Stomach (tissue), 4 donors: ENCODE measurements at regions not wholly inside any gene's neighbourhood (a gene's known extent, or its start where the extent isn't known, plus 50 kb on each side); places are given as distances from the start of the nearest gene placed in this dataset.

Source experiments
- EP300 ChIP-seq: sonication (generic); formaldehyde crosslinking; IDR thresholded peaks from one replicate; pipeline ENCODE4 v1.6.1; 2017; ENCODE audit warnings: antibody characterized with exemption
- POLR2A ChIP-seq, 4 donors: fragments of 450-650 bp; IDR thresholded peaks; one replicate each; pipeline ENCODE4 v1.6.1; 2016; ENCODE audit warnings: antibody characterized with exemption in 4 of 4, control low read depth in 2 of 4, mild to moderate bottlenecking in 1 of 4, moderate library complexity in 1 of 4
- TF ChIP-seq, protein P1 (sequence below), 7 experiments: fragments of 450-650 bp in 4 of 7; fragments of 200-600 bp in 3 of 7; sonication (generic) in 3 of 7; IDR thresholded peaks; one replicate each; pipeline ENCODE4 v1.5.1; 2016 to 2019; ENCODE audit warnings: antibody characterized with exemption in 7 of 7, control low read depth in 2 of 7, mild to moderate bottlenecking in 1 of 7

DNA sequence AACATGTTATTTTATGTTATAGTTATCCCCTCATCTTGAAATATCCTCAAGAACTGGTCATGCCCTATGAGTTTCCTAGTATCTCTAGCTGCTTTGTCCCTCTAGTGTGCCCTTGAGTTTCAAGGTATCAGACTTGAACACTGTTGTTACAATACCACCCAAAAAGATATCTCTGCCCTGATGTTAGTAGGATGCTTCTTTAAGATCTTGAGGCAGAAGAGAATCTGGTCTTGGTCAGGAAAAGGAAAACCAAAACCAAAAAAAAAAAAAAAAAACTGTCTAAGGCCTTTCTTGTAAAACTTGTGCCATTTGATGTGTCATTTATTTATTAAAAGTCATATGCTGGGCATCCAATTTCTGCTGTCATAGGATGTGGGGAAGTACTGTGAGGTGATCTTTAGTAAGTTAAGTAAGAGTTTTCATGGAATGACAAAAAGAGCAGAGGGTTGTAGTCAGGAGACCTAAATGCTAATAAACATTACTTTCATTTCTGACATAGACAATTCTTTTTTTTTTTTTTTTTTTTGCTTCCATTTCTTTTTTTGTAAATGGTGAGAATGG lies 229.7 kb downstream of the NECTIN3 start:
- TF ChIP-seq, protein P1, sequence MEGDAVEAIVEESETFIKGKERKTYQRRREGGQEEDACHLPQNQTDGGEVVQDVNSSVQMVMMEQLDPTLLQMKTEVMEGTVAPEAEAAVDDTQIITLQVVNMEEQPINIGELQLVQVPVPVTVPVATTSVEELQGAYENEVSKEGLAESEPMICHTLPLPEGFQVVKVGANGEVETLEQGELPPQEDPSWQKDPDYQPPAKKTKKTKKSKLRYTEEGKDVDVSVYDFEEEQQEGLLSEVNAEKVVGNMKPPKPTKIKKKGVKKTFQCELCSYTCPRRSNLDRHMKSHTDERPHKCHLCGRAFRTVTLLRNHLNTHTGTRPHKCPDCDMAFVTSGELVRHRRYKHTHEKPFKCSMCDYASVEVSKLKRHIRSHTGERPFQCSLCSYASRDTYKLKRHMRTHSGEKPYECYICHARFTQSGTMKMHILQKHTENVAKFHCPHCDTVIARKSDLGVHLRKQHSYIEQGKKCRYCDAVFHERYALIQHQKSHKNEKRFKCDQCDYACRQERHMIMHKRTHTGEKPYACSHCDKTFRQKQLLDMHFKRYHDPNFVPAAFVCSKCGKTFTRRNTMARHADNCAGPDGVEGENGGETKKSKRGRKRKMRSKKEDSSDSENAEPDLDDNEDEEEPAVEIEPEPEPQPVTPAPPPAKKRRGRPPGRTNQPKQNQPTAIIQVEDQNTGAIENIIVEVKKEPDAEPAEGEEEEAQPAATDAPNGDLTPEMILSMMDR (IDR thresholded peaks at IDR 0.05), result no peak
- TF ChIP-seq EP300 (no peak), POLR2A (IDR thresholded peaks at IDR 0.05) (no peak)
